Loucy (cell line): ENCODE measurements at regions not wholly inside any gene's neighbourhood (a gene's known extent, or its start where the extent isn't known, plus 50 kb on each side); places are given as distances from the start of the nearest gene placed in this dataset.
"Not testable (repeated sequence)": the region's sequence is repeated elsewhere in the genome, so short reads cannot be mapped to it uniquely, and the experiment has no call there.

ENCODE experiments used
- EZH2phosphoT487 ChIP-seq: fragments of 200-600 bp; IDR thresholded peaks from 2 replicates; pipeline ENCODE4 v1.6.1; 2018; ENCODE audit warnings: antibody characterized with exemption, mild to moderate bottlenecking, moderate library complexity, borderline replicate concordance
- TF ChIP-seq, protein P1 (sequence below): fragments of 200-600 bp; sonication (generic); conservative IDR thresholded peaks from 2 replicates; pipeline ENCODE4 v1.5.1; 2014; ENCODE audit warnings: mild to moderate bottlenecking, antibody characterized with exemption, low read length

DNA sequence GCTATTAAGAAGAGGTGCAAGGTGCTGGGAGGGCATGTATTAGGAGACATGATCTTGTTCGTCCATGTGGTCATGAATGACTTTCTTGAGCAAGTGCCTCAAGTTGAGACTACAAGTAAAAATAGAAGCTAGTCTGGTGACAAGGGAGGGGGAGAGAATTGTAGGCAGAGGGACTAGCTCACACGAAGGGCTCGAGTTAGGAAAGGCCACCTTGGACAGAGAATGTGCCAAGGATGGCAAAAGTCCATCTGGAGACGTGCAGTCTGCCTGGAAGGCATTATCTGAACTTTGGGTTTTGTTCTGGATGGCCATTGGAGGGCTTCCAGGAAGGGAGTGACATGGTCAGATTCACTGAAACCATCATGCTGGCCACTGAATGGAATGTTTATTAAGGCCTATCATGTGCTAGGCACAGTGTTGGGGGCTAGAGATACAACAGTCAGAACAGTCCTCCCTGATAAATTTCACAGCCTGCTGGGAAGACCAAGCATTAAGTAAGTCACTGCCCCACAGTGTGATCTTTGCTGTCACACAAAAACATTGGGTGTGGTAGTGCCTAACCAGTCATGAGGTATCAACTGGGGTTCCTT lies 251.3 kb upstream of the NBPF12 start:
- TF ChIP-seq, protein P1, sequence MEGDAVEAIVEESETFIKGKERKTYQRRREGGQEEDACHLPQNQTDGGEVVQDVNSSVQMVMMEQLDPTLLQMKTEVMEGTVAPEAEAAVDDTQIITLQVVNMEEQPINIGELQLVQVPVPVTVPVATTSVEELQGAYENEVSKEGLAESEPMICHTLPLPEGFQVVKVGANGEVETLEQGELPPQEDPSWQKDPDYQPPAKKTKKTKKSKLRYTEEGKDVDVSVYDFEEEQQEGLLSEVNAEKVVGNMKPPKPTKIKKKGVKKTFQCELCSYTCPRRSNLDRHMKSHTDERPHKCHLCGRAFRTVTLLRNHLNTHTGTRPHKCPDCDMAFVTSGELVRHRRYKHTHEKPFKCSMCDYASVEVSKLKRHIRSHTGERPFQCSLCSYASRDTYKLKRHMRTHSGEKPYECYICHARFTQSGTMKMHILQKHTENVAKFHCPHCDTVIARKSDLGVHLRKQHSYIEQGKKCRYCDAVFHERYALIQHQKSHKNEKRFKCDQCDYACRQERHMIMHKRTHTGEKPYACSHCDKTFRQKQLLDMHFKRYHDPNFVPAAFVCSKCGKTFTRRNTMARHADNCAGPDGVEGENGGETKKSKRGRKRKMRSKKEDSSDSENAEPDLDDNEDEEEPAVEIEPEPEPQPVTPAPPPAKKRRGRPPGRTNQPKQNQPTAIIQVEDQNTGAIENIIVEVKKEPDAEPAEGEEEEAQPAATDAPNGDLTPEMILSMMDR: not testable (repeated sequence)
- not testable (repeated sequence) for TF ChIP-seq EZH2phosphoT487
